ENCODE measurements at regions not wholly inside any gene's neighbourhood (a gene's known extent, or its start where the extent isn't known, plus 50 kb on each side); places are given as distances from the start of the nearest gene placed in this dataset.

- peak; percentile 14 for TF ChIP-seq CTCF (IDR thresholded peaks at IDR 0.05; ENCODE audit: low read depth, low read length, missing control alignments)
- DNase-seq (ENCODE audit: low read depth): no peak
- in situ Hi-C loops (cut with HindIII; ENCODE audit: low sequenced_read_pairs): no loop called here
- no peak overlapping the region for H3K4me3 ChIP-seq (ENCODE audit: low read depth, low read length)
Observed at GRCh38 chr15:91589360-91589759, 264.1 kb upstream of the SLCO3A1 start.

- H3K4me3 ChIP-seq (ENCODE audit: low read depth, low read length): no peak overlapping the region
- no peak for TF ChIP-seq CTCF (IDR thresholded peaks at IDR 0.05; ENCODE audit: low read depth, low read length, missing control alignments)
- in situ Hi-C loops (cut with HindIII; ENCODE audit: low sequenced_read_pairs): no loop called here
- no peak for DNase-seq (ENCODE audit: low read depth)
Observed at GRCh38 chr15:91592567-91592966, 260.9 kb upstream of the SLCO3A1 start.

- in situ Hi-C loops (cut with HindIII; ENCODE audit: low sequenced_read_pairs): no loop called here
- H3K4me3 ChIP-seq (ENCODE audit: low read depth, low read length): no peak overlapping the region
- peak; percentile 60 for DNase-seq (ENCODE audit: low read depth)
- TF ChIP-seq CTCF (IDR thresholded peaks at IDR 0.05; ENCODE audit: low read depth, low read length, missing control alignments): no peak
Observed at GRCh38 chr15:91593067-91593466, 260.4 kb upstream of the SLCO3A1 start.

GRCh38 chr15:91593653-91594052, 259.9 kb upstream of the SLCO3A1 start:
- H3K4me3 ChIP-seq (ENCODE audit: low read depth, low read length): no peak overlapping the region
- no peak for TF ChIP-seq CTCF (IDR thresholded peaks at IDR 0.05; ENCODE audit: low read depth, low read length, missing control alignments)
- no peak for DNase-seq (ENCODE audit: low read depth)

GRCh38 chr15:91599261-91599660, 254.2 kb upstream of the SLCO3A1 start:
- no peak overlapping the region for H3K4me3 ChIP-seq (ENCODE audit: low read depth, low read length)
- DNase-seq (ENCODE audit: low read depth): no peak
- TF ChIP-seq CTCF (IDR thresholded peaks at IDR 0.05; ENCODE audit: low read depth, low read length, missing control alignments): no peak
- in situ Hi-C loops (cut with HindIII; ENCODE audit: low sequenced_read_pairs): no loop called here

More at GRCh38 chr15:91593653-91594052, 259.9 kb upstream of the SLCO3A1 start:
- in situ Hi-C loops (cut with HindIII; ENCODE audit: low sequenced_read_pairs): no loop called here

- peak; percentile 68 for DNase-seq (ENCODE audit: low read depth)
- TF ChIP-seq CTCF (IDR thresholded peaks at IDR 0.05; ENCODE audit: low read depth, low read length, missing control alignments): no peak
- in situ Hi-C loops (cut with HindIII; ENCODE audit: low sequenced_read_pairs): no loop called here
- no peak overlapping the region for H3K4me3 ChIP-seq (ENCODE audit: low read depth, low read length)
Observed at GRCh38 chr15:91603384-91604080, 250.0 kb upstream of the SLCO3A1 start.
